WTC11 (cell line): ENCODE measurements at regions not wholly inside any gene's neighbourhood (a gene's known extent, or its start where the extent isn't known, plus 50 kb on each side); places are given as distances from the start of the nearest gene placed in this dataset.

Source experiments
- ATAC-seq: fragments of 200-7000 bp; cut with Tn5 transposase; 2 replicates; pipeline ENCODE4 v1.10.0; 2021; ENCODE audit warnings: mild to moderate bottlenecking, moderate library complexity
- CTCF ChIA-PET: fragments of 300-600 bp; sonication (Branson Sonifier 250); formaldehyde crosslinking; loops from one replicate; lab custom pipeline; 2021; ENCODE audit warnings: antibody characterized with exemption; lab: Charles Lee
- POLR2A ChIA-PET: fragments of 350-600 bp; sonication (Branson Sonifier 250); formaldehyde crosslinking; loops from one replicate; lab custom pipeline; 2021; ENCODE audit warnings: antibody characterized with exemption; lab: Charles Lee
- DNase-seq: peaks from one replicate; pipeline ENCODE4 v3.0.0; 2021; ENCODE audit warnings: low spot score
- H3K27ac Mint-ChIP-seq: 2 replicates; pipeline ENCODE4 v1.8.0; 2021; ENCODE audit warnings: mixed read lengths
- H3K27me3 Mint-ChIP-seq: 2 replicates; pipeline ENCODE4 v1.8.0; 2021; ENCODE audit warnings: low read depth, mild to moderate bottlenecking, moderate library complexity, mixed read lengths
- H3K36me3 Mint-ChIP-seq: 2 replicates; pipeline ENCODE4 v1.8.0; 2021; ENCODE audit warnings: mixed read lengths
- H3K4me1 Mint-ChIP-seq: 2 replicates; pipeline ENCODE4 v1.8.0; 2022; ENCODE audit warnings: mixed read lengths
- H3K4me3 Mint-ChIP-seq: 2 replicates; pipeline ENCODE4 v1.8.0; 2021; ENCODE audit warnings: mild to moderate bottlenecking, moderate library complexity, mixed read lengths
- H3K9me3 Mint-ChIP-seq: 2 replicates; pipeline ENCODE4 v1.8.0; 2021; ENCODE audit warnings: mixed read lengths
- JUN ChIP-seq: sonication (generic); formaldehyde crosslinking; IDR thresholded peaks from 2 replicates; pipeline ENCODE4 v1.8.0; 2023; ENCODE audit warnings: mild to moderate bottlenecking, missing genetic modification reagents
- NFATC4 ChIP-seq: fragments of 250-450 bp; sonication (Bioruptor Pico); IDR thresholded peaks from 2 replicates; pipeline ENCODE4 v1.9.0; 2021; ENCODE audit warnings: mild to moderate bottlenecking
- TF ChIP-seq, protein P1 (sequence below): sonication (generic); formaldehyde crosslinking; IDR thresholded peaks from 2 replicates; pipeline ENCODE4 v1.8.1; 2023; ENCODE audit warnings: mild to moderate bottlenecking, missing genetic modification reagents
- TF ChIP-seq, protein P2 (sequence below): sonication (generic); formaldehyde crosslinking; IDR thresholded peaks from 2 replicates; pipeline ENCODE4 v1.8.0; 2022; ENCODE audit warnings: missing genetic modification reagents
- TF ChIP-seq, protein P3 (sequence below): sonication (generic); formaldehyde crosslinking; IDR thresholded peaks from 2 replicates; pipeline ENCODE4 v1.8.1; 2022; ENCODE audit warnings: mild to moderate bottlenecking, moderate library complexity, missing genetic modification reagents
- TF ChIP-seq, protein P4 (sequence below): fragments of 200-600 bp; IDR thresholded peaks from 2 replicates; pipeline ENCODE4 v1.8.0; 2022; ENCODE audit warnings: antibody characterized with exemption
- TF ChIP-seq, protein P5 (sequence below): fragments of 250-450 bp; sonication (Bioruptor Pico); conservative IDR thresholded peaks from 2 replicates; pipeline ENCODE4 v1.9.0; 2021; ENCODE audit warnings: mild to moderate bottlenecking
- TF ChIP-seq, protein P6 (sequence below): sonication (generic); formaldehyde crosslinking; IDR thresholded peaks from 2 replicates; pipeline ENCODE4 v1.8.0; 2023; ENCODE audit warnings: missing genetic modification reagents, mild to moderate bottlenecking, borderline replicate concordance
- TF ChIP-seq, protein P7 (sequence below): sonication (generic); formaldehyde crosslinking; conservative IDR thresholded peaks from 2 replicates; pipeline ENCODE4 v1.8.1; 2023; ENCODE audit warnings: mild to moderate bottlenecking, low read depth, missing genetic modification reagents, moderate library complexity
- TF ChIP-seq, protein P8 (sequence below): sonication (generic); formaldehyde crosslinking; IDR thresholded peaks from 2 replicates; pipeline ENCODE4 v1.8.1; 2022; ENCODE audit warnings: missing genetic modification reagents, borderline replicate concordance

DNA sequence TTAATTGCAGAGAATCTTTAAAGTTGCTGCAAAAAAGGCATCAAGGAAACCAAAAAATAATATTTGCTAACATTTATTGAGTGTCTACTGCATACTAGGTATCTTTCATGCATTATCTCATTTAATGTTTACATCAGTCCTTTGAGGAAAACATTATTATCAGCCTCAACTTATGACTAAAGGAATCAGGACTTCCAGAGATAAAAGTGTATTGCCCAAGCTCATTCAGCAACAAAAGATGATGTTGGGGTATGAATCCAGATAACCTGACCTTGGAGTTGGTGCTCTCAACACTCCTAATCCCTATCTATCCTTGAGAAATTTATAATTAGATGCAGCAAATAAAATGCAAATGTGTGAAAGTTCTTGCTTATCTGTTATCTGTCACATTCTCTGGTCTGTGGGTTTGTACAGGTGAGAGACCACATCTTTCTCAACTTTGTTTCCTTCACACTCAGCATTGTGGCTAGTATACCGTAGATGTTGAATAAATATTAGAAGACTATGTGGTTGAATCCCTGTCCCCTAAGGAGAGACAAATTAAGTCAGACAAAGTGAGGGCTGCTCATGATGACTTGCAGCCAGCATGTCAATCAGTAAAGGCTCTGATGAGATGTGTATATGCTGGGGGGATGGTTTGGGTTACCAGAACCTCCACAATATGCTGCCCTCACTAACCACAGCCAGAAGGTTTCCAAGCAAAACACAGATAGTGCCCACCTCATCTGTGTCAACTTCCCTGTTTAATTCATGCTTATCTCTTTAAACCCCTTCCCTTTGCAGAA, 82.6 kb downstream of the NOG start:
- ChIA-PET CTCF (interaction anchor here (1.1 to 3.1 kb wide), 5 partner anchors 40 to 105 kb away, joined by 4 to 47 read pairs (median 27); partner anchors contain the start of gene NOG), POLR2A (no interaction called here)
- peaks cover 5% of the 10 kb centered on the region for H3K27me3 Mint-ChIP-seq
- H3K4me1 Mint-ChIP-seq = peaks cover 9% of the 10 kb centered on the region
- peaks cover 12% of the 10 kb centered on the region for H3K9me3 Mint-ChIP-seq
- ATAC-seq = no peak
- no peaks in the 10 kb centered on the region for H3K36me3 Mint-ChIP-seq
- TF ChIP-seq, protein P1, sequence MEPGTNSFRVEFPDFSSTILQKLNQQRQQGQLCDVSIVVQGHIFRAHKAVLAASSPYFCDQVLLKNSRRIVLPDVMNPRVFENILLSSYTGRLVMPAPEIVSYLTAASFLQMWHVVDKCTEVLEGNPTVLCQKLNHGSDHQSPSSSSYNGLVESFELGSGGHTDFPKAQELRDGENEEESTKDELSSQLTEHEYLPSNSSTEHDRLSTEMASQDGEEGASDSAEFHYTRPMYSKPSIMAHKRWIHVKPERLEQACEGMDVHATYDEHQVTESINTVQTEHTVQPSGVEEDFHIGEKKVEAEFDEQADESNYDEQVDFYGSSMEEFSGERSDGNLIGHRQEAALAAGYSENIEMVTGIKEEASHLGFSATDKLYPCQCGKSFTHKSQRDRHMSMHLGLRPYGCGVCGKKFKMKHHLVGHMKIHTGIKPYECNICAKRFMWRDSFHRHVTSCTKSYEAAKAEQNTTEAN = no peak
- TF ChIP-seq, protein P2, sequence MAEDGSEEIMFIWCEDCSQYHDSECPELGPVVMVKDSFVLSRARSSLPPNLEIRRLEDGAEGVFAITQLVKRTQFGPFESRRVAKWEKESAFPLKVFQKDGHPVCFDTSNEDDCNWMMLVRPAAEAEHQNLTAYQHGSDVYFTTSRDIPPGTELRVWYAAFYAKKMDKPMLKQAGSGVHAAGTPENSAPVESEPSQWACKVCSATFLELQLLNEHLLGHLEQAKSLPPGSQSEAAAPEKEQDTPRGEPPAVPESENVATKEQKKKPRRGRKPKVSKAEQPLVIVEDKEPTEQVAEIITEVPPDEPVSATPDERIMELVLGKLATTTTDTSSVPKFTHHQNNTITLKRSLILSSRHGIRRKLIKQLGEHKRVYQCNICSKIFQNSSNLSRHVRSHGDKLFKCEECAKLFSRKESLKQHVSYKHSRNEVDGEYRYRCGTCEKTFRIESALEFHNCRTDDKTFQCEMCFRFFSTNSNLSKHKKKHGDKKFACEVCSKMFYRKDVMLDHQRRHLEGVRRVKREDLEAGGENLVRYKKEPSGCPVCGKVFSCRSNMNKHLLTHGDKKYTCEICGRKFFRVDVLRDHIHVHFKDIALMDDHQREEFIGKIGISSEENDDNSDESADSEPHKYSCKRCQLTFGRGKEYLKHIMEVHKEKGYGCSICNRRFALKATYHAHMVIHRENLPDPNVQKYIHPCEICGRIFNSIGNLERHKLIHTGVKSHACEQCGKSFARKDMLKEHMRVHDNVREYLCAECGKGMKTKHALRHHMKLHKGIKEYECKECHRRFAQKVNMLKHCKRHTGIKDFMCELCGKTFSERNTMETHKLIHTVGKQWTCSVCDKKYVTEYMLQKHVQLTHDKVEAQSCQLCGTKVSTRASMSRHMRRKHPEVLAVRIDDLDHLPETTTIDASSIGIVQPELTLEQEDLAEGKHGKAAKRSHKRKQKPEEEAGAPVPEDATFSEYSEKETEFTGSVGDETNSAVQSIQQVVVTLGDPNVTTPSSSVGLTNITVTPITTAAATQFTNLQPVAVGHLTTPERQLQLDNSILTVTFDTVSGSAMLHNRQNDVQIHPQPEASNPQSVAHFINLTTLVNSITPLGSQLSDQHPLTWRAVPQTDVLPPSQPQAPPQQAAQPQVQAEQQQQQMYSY (CRISPR knock-in tag) = no peak
- TF ChIP-seq, protein P3, sequence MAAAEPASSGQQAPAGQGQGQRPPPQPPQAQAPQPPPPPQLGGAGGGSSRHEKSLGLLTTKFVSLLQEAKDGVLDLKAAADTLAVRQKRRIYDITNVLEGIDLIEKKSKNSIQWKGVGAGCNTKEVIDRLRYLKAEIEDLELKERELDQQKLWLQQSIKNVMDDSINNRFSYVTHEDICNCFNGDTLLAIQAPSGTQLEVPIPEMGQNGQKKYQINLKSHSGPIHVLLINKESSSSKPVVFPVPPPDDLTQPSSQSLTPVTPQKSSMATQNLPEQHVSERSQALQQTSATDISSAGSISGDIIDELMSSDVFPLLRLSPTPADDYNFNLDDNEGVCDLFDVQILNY (CRISPR knock-in tag) = no peak
- TF ChIP-seq NFATC4 (CRISPR knock-in tag) = no peak
- no peak for TF ChIP-seq JUN (CRISPR knock-in tag)
- TF ChIP-seq, protein P4, sequence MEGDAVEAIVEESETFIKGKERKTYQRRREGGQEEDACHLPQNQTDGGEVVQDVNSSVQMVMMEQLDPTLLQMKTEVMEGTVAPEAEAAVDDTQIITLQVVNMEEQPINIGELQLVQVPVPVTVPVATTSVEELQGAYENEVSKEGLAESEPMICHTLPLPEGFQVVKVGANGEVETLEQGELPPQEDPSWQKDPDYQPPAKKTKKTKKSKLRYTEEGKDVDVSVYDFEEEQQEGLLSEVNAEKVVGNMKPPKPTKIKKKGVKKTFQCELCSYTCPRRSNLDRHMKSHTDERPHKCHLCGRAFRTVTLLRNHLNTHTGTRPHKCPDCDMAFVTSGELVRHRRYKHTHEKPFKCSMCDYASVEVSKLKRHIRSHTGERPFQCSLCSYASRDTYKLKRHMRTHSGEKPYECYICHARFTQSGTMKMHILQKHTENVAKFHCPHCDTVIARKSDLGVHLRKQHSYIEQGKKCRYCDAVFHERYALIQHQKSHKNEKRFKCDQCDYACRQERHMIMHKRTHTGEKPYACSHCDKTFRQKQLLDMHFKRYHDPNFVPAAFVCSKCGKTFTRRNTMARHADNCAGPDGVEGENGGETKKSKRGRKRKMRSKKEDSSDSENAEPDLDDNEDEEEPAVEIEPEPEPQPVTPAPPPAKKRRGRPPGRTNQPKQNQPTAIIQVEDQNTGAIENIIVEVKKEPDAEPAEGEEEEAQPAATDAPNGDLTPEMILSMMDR = no peak
- TF ChIP-seq, protein P5, sequence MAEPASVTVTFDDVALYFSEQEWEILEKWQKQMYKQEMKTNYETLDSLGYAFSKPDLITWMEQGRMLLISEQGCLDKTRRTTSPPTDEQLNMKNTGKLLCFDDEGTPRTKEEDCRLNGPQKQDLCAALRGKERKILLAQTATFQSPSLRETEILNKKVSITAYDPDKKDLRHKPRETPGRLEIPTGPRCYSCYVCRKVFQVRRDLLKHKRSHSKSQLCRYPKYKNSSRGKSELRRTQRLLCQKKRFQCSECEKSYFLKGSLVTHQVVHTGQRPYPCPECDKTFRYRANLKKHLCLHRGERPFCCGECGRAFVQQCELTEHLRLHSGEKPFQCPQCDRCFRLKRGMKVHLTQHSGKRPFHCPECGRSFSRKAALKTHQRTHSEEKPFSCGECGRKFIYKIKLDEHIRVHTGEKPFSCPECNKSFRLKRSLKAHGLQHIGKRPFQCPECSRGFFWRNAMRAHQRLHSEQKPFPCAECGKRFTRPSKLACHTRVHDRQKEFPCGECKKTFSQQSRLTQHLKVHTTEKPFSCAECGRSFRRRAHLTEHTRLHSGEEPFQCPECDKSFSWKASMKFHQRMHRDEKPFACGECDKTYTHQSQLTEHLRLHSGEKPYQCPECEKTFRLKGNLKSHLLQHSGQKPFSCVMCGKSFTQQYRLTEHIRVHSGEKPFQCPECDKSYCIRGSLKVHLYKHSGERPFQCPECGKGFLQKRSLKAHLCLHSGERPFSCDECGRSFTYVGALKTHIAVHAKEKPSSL = no peak
- TF ChIP-seq, protein P6, sequence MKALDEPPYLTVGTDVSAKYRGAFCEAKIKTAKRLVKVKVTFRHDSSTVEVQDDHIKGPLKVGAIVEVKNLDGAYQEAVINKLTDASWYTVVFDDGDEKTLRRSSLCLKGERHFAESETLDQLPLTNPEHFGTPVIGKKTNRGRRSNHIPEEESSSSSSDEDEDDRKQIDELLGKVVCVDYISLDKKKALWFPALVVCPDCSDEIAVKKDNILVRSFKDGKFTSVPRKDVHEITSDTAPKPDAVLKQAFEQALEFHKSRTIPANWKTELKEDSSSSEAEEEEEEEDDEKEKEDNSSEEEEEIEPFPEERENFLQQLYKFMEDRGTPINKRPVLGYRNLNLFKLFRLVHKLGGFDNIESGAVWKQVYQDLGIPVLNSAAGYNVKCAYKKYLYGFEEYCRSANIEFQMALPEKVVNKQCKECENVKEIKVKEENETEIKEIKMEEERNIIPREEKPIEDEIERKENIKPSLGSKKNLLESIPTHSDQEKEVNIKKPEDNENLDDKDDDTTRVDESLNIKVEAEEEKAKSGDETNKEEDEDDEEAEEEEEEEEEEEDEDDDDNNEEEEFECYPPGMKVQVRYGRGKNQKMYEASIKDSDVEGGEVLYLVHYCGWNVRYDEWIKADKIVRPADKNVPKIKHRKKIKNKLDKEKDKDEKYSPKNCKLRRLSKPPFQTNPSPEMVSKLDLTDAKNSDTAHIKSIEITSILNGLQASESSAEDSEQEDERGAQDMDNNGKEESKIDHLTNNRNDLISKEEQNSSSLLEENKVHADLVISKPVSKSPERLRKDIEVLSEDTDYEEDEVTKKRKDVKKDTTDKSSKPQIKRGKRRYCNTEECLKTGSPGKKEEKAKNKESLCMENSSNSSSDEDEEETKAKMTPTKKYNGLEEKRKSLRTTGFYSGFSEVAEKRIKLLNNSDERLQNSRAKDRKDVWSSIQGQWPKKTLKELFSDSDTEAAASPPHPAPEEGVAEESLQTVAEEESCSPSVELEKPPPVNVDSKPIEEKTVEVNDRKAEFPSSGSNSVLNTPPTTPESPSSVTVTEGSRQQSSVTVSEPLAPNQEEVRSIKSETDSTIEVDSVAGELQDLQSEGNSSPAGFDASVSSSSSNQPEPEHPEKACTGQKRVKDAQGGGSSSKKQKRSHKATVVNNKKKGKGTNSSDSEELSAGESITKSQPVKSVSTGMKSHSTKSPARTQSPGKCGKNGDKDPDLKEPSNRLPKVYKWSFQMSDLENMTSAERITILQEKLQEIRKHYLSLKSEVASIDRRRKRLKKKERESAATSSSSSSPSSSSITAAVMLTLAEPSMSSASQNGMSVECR (CRISPR knock-in tag) = no peak
- TF ChIP-seq, protein P7, sequence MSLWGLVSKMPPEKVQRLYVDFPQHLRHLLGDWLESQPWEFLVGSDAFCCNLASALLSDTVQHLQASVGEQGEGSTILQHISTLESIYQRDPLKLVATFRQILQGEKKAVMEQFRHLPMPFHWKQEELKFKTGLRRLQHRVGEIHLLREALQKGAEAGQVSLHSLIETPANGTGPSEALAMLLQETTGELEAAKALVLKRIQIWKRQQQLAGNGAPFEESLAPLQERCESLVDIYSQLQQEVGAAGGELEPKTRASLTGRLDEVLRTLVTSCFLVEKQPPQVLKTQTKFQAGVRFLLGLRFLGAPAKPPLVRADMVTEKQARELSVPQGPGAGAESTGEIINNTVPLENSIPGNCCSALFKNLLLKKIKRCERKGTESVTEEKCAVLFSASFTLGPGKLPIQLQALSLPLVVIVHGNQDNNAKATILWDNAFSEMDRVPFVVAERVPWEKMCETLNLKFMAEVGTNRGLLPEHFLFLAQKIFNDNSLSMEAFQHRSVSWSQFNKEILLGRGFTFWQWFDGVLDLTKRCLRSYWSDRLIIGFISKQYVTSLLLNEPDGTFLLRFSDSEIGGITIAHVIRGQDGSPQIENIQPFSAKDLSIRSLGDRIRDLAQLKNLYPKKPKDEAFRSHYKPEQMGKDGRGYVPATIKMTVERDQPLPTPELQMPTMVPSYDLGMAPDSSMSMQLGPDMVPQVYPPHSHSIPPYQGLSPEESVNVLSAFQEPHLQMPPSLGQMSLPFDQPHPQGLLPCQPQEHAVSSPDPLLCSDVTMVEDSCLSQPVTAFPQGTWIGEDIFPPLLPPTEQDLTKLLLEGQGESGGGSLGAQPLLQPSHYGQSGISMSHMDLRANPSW = no peak
- TF ChIP-seq, protein P8, sequence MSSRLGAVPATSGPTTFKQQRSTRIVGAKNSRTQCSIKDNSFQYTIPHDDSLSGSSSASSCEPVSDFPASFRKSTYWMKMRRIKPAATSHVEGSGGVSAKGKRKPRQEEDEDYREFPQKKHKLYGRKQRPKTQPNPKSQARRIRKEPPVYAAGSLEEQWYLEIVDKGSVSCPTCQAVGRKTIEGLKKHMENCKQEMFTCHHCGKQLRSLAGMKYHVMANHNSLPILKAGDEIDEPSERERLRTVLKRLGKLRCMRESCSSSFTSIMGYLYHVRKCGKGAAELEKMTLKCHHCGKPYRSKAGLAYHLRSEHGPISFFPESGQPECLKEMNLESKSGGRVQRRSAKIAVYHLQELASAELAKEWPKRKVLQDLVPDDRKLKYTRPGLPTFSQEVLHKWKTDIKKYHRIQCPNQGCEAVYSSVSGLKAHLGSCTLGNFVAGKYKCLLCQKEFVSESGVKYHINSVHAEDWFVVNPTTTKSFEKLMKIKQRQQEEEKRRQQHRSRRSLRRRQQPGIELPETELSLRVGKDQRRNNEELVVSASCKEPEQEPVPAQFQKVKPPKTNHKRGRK = no peak
- H3K4me3 Mint-ChIP-seq = no peak overlapping the region
- H3K27ac Mint-ChIP-seq = no peak overlapping the region
- no peak for DNase-seq
